Ramos (cell line): ENCODE measurements at regions not wholly inside any gene's neighbourhood (a gene's known extent, or its start where the extent isn't known, plus 50 kb on each side); places are given as distances from the start of the nearest gene placed in this dataset.

Source experiments
- in situ Hi-C: fragments of 300-500 bp; cut with MboI; formaldehyde crosslinking; loops from one replicate; pipeline ENCODE4 v1.14.3; 2022; ENCODE audit warnings: low sequenced_read_pairs; ENCODE audit not compliant: unreplicated experiment

DNA sequence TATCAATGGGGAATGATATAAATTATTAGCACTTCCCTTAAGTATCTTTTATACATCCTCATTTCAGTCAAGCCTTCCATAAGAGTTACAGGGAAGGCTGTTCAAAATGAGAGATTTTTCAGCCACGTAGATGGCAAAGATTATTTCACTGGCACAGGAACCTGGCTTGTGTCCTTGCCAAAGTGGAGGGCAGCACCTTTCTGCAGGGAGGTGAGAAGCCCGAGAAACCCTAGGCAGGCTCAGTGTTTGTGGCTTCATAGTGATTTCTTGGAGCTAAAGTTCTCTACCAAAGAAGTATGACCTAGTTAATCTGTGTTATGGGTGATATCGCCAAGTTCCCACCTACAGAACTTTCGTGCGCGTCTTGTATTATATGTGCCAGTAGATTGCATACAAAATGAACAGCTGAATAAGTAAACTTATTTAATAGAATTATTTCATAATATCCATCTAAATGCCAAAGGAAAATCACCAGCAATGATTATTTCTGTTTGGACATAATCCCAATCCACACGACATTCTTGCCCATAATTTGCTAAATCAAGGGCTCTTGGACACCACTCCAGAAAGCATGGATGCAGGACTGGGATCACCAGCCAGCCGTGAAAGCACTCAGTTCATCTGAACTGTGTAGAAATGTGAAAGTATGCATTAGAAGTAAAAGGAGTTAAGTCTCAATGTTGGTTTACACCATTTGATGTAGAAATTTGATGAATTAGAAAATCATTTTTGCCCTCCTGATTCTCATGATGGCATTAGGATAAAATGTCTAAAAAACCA is 150.4 kb upstream of the RNF32 start:
- in situ Hi-C loops = no loop called here

DNA sequence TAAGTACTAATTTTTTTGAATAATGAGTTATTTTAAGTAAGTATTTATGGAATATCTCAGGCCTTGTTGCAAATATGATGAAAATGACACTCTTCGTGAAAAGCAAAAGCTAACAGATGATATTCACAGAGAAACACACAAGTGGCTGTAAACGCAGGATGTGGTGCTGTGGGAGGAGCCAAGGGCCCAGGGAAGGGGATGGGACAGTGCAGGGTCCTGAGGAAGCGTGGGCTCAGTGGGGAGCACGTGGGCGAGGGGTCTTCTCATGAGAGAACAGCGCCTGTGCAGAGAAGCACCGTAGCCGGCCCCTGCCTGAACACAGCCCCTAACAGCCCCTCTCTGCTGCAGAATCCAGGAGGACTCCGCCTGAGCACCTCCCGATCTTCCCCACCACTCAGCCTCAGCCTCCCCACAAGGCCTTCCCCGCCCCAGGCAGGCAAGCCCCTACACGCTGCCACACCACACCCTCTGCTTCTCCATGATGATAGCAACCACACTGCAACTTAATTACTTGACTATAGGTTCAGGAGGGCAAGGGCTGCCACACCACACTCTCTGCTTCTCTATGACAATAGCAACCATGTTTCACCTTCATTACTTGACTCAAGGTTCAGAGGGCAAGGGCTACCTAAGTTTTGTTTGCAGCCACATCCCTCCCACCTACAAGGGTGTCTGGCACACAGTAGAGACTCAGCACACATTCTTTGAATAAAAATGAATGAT is 152.6 kb upstream of the RNF32 start:
- in situ Hi-C loops = no loop called here

DNA sequence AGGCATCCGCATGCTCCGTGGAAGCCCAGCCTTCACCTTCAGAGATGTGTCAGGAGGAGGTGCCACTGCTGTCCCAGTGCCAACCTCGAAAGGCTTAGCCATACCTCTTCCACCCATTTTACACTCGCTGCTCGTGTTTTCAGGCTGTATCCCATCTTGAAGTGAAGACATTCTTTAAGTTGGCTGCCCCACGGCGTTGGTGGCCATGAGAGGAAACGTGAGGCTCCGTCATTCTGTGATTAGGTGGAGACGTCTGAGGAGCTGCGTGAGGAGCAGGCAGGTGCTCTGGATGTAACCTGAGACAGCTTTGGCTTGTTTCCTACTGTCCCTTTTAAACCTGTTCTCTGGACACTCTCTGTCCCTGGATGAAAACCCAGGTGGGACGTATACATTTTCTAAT is 159.9 kb upstream of the RNF32 start:
- in situ Hi-C loops = no loop called here

DNA sequence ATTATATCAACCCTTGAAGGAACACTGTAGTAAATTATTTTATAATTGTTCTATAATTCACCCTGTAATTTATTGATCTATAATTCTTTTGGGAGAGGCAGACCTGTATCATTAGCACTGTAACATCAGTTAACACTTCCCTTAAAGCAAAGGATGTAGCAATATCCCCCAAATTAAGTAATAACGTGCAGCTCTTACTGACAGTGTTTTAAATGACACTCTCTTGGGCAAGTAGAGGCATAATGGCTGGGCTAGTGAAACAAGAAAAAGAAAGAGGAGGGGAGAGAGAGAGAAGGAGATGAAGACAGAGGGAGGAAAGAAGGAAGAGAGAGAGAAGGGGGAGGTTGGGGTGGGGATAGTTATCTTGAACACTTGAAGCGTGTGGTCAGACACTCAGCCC is 161.0 kb upstream of the RNF32 start:
- in situ Hi-C loops = no loop called here

DNA sequence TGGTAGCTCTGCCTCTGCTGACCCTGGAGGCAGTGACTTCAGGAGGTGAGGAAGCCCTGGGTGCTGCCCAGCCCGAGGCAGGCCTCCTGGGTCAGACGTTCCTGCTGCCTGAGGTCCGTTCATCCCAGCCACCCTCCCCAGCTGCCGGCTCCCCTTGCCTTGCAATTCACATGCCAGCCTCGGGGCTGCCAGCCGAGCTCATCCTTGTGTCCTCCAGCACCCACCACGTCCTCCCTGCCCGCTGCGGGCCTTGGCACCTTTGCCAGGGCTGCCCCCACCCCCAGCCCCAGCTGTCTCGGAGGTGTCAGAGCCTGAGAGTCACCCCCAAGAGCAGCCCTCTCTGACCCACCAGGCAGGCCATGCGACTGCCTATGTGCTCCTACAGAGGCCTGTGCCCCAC is 162.1 kb upstream of the RNF32 start:
- in situ Hi-C loops = no loop called here

DNA sequence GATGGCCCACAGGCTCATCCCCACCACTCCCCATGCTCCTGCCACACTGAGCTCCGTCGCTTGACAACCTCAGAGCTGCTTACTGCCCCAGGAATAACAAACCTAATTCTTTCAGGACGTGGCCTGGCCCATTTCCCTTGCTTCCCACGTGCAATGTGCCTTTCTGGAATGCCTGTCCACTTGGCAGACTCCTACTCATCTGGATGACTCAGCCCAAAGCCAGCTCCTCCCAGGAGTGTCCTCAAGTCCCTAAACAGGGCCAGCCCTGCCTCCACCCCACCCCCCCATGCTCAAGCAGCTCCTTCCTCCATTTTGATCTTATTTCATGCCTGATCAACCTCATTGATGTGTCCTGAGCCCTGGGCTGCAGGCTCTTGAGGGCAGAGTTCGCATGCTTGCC is 164.9 kb upstream of the RNF32 start:
- in situ Hi-C loops = no loop called here

DNA sequence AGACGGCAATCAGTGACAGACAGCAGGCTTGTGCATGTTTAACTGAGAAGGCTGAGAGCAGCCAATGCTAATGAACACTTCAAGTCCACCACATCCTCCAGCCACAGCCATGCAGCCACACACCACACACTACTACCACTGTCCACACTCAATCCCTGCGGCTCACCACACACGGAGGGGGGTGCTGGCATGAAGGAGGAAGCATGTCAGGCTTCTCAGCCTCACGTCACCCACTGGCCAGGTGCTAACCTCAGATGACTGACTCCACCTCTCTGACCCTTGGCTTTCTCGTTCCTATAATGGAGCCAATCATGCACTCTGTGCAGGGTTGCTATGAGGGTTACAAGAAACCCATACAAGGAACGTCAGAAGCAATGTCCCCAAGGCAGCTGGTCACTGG is 165.4 kb upstream of the RNF32 start:
- in situ Hi-C loops = no loop called here

DNA sequence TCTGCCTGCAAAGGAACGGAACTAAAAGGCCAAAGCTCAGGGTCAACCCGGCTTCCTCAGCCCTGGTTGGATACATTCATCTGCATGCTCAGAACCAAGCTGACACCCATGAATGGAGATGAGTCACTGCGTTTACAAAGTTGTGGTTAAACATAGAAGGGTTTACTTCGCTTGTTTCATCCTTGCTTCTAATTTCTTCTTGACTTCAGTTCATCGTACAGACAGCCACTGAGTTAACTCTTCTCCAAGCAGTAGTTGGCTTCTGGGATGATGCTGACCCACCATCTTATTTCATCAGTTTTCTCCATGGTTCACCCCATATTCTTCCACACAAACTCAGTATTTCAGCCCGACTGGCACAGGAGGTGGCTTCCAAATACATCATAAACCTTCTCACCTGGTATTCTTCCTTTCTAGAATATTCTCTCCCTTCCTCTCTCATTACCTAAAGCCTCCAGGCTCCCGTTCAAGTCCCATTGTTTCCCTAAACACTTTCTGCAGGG is 166.3 kb upstream of the RNF32 start:
- in situ Hi-C loops = no loop called here

DNA sequence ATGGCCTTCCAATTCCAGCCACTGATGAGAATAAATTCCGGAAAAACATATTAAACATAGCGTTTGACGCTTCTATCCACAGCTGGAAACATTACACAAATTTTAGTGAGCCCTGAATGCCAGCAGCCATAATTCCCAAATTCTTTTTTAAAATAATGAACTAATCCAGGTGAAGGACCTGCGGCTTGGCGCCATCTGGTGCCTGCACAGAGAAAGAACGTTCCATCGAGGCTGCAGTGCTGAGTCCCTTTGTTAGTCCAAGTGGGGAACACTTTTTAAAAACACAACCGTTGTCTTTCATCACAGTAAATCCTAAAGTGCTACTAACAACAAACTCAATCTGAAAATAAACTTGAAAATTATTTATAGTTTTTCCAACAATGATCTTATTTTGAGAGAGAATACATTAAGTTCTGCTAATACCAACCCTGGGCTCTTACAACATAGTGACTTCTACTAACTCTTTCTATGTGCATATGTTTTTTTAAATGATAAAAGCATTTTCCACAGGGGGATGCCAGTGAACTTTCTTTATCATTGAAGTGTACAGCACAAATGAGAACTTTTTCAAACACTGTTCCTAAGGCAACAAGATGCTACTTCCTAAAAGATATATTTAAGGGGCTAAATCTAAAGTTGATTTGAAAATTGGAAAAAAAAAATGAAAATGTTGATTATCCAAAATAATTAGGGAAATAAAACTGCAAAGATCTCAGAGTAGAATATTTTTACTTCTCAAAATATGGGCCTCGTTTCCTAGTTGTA is 166.9 kb upstream of the RNF32 start:
- in situ Hi-C loops = no loop called here

DNA sequence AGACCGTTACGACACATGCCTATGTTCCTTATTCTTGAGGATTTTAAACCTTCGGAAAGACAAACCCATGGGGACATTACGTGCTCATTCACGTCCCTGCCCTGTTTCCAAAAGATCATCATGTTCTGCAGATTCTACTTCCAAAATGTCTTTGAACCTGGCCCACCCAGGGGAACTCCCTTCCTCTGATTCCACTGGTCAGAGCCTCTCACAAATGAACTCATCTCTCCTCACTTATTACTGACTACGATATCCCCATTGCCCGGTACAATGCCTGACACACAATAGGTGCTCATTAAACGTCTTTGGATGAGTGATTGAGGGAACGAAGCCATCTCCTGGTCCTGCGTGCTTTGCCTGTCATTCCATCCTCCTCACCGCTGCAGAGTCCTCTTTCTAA is 168.3 kb upstream of the RNF32 start:
- in situ Hi-C loops = no loop called here

DNA sequence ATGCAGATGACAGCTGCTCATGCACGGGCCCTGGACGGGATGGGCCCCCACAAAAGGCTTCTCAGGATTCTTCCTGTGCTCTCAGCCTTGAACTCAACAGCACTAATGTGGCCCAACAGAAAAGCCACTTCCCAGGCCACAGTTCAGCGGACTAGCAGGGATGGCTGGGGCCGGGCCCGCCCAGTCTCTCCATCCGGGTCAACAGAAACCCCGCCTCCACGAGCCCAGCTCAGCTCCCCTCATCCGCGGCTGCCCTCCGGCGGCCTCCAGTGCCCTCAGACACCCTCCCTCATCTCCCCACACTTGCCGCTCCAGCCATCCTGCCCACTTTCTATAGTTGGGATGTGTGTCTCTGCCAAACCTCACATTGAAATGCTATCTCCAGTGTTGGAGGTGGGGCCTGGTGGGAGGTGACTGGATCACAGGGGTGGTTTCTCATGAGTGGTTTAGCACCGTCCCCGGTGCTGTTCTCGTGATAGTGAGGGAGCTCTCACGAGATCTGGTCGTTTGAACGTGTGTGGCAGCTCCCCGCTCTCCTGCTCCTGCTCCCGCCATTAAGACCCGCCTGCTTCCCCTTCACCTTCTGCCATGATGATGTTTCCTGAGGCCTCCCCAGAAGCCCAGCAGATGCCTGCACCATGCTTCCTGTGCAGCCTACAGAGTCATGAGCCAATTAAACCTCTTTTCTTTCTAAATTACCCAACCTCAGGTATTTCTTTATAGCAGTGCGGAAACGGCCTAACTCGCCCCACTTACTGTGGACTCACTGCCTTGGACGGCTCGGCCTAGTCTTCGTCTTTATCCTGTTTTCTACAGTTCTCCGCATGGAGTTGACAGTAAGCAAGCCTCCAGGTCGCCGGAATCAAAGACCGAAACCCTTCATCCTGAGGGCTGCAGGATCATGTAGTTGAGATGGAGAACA is 169.9 kb upstream of the RNF32 start:
- in situ Hi-C loops = no loop called here

DNA sequence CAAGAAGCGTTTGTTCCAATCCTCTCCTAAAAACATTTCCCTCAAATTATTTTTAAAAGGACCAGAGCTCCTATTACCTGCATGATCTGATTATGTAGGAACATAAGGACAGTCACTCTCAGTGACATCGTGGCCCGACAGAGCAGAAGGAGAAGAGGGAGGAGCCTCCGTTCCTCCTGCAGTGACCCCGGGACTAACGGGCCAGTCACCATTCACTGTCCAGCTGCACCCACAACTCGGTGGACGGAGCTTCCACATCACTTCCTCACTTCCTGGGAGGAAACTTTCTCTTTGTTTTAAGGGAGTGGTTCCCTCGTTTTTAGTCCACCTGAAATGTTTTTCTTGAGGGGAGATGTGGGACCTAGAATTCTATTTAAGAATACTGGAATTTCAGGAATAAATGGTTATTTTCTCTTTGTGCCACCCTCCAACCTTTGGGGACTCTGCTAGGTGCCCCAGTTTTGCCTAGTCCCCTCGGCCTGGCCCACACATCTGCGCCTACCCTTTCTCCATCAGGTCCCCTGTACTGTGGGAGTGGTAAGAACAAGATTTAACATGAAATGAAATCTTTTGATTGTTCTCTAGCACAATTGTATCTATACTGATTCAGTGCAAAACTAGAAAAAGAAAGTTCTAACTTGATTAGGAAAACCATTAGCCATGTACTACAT is 173.5 kb upstream of the RNF32 start:
- in situ Hi-C loops = loop anchor here (10.0 kb wide), 1 partner anchor 652 kb away; the partner anchor contains the start of gene SHH

DNA sequence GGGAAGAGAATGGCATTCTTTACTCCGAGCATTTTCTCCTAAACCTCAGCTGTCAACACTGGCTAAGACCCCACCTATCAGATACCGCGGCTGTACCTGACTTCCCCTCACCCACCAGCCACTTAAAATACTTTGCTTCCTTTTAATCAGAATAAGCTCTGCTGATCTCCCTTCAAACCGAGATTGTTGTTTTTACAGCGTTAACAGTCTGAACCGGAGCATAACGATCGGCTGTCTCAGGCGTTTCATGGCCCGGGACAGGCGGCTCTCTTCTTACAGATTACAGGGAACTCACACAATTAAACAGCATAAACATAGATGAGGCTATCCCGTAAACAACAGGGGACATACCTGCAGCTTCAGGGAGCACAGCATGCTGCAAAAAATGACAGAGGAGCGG is 174.3 kb upstream of the RNF32 start:
- in situ Hi-C loops = loop anchor here (10.0 kb wide), 1 partner anchor 651 kb away; the partner anchor contains the start of gene SHH

DNA sequence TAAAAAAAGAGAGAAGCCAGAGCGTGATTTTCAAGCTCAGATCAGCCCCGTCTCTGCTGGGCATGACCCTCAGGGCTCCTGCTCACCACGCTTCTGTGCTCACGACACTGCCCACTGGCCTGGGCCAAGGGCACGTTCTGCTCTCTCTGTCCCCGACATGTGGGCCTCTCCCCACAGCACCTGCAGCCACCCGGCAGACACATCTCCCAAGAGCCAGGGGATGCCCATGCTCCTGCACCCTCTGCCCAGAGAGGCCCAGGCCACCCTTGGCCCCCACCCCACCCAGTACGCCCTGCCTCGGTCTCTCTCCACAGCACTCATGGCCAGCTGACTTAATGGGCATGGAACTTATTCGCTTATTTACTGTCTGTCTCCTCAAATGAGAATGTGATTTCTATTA is 175.4 kb upstream of the RNF32 start:
- in situ Hi-C loops = loop anchor here (10.0 kb wide), 1 partner anchor 650 kb away; the partner anchor contains the start of gene SHH

DNA sequence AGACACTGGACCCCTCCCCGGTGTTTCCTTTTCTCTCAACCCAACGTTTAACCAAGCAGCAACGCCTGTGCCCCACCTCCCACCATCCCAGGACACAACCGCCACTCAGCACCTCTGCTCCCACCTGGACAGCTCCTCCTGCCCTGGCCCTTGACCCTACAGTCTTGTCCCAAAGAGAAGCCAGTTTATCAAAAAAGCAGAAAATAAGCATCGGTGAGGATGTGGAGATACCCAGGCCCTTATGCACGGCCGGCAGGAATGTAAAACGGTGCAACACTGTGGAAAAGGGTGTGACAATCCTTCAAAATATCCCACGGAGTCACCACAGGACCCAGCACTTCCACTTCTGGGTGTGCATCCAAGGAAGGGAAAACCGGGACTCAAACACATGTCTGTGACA is 176.2 kb upstream of the RNF32 start:
- in situ Hi-C loops = loop anchor here (10.0 kb wide), 1 partner anchor 650 kb away; the partner anchor contains the start of gene SHH

DNA sequence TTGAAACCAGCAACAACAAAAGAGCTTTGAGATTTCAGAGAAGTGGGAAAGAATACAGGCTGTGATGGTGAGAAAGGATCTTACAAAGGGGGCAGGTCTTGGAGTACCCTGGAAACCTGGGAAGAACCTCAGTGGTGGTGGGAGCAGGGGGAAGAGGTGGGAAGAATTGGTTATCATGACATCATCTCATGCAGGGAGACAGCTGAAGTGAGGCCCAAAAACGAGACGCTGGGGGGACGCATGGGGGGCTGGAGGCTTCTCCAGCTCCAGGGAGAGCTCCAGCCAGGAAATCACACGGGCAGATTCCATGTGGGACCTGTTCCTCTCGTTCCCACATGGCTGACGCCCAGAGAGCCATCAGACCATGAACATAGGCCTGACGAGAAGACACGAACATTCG is 177.3 kb upstream of the RNF32 start:
- in situ Hi-C loops = loop anchor here (10.0 kb wide), 1 partner anchor 648 kb away; the partner anchor contains the start of gene SHH

DNA sequence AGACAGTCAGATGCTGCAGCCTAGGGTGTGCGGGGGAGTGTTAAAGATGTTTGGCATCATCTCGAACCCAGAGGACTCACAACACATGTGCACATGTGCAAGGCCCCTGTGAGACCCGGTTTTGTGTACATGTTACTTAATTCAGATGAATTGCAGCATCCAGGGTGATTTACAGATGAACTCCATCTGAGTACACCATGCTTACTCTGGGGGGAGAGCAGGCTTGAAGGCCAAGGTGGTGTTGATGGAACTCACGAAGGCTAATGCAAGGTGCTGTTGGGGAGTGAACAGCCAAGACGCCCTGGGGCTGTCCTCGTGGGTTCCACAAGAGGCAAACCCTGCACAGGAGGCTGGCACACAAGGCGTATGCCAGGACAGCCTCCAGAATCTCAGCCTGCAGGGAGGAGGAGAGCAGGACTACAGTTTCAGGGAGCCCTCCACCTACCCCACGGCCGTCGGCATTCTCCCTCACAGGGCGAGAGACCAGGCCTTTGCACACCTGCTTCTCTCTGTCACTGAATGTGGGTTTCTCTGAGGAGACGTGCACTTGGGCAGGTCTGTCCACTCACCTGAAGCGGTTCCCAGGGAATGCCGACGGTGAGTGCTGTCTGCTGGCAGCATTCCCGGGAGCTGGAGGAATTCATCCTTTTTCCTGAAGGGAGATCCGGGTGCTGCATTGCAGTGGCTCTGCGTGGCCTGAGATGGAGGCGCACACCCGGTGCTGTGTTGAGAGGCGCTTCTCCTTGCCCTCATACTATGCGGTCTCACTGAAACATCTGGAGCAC is 178.5 kb upstream of the RNF32 start:
- in situ Hi-C loops = loop anchor here (10.0 kb wide), 1 partner anchor 647 kb away; the partner anchor contains the start of gene SHH
